EL (cell line): ENCODE measurements at regions not wholly inside any gene's neighbourhood (a gene's known extent, or its start where the extent isn't known, plus 50 kb on each side); places are given as distances from the start of the nearest gene placed in this dataset.
"Not testable (repeated sequence)": the region's sequence is repeated elsewhere in the genome, so short reads cannot be mapped to it uniquely, and the experiment has no call there.

Experiments used
- DNase-seq: peaks from one replicate; pipeline ENCODE4 v3.0.0-alpha.2; 2016

GRCh38 chr16:88148682-88149081 lies 197.4 kb downstream of the BANP start:
- not testable (repeated sequence) for DNase-seq

GRCh38 chr16:88149158-88149603 lies 197.9 kb downstream of the BANP start:
- not testable (repeated sequence) for DNase-seq

- DNase-seq: not testable (repeated sequence)
Measured at GRCh38 chr16:88149663-88150062, 198.4 kb downstream of the BANP start.

- DNase-seq: not testable (repeated sequence)
Measured at GRCh38 chr16:88150456-88151128, 199.4 kb downstream of the BANP start.

DNA sequence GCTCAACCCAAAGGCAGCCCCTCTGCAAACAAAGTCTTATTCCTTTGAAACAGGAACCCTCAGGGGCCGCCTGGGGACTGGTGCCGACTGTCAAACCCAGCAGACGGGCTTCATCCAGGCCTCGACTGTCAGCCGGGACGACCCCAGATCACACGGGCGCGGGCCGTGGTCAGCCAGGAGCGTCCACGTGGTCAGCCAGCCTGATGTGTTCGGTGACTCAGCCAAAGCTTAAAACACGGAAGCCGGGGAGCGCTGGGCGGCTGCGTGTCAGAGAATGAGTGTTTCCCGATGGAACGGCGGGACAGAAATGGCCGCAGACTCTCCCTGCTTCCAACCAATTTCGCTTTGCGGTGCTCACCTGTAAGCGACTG lies 199.9 kb downstream of the BANP start:
- not testable (repeated sequence) for DNase-seq

DNA sequence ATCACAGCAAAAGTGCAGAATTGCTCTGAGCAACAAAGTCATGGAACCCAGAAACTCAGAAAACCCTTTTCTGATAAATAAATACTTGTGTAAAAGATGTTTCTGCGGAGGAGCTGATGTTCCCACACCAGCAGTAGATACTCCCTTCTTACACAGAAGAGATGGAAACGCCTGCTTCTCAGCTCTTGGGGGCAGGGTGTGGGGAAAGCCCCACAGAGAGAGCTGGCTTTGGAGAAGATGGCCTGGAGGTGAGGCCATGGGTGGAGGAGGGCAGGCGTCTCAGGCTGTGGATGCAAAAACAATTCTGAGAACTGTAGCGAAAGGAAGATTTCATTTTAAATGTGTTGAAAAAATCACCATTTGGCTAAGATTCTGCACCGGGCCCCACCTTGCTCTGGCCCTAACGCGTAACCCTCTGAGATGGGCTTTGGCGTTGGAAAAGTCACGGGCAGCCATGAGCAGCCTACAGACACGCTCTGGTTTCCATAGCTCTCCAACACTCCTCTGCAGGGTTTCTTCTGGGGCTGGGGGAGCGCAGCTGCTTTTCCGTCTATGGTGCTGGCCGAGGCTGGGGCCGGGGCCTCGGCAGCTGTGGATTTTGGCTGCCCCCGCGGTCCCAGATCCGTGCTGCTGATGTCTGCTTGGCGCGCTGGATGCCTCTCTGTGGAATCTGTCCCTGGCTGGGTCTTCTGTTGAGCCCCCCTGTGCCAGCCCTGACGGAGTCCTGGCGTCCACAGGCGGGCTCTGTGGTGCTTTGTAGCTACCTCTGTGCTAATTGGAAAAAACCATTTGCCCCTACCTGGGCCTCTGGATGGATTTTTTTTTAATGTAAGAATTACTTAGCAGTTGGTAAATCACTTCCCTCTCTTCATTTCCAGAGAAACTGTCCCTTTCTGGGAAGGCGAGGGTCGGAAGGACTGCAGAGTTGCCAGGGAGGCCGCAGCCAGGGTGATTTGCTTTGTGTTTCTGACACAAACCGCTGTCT lies 200.9 kb downstream of the BANP start:
- not testable (repeated sequence) for DNase-seq

DNA sequence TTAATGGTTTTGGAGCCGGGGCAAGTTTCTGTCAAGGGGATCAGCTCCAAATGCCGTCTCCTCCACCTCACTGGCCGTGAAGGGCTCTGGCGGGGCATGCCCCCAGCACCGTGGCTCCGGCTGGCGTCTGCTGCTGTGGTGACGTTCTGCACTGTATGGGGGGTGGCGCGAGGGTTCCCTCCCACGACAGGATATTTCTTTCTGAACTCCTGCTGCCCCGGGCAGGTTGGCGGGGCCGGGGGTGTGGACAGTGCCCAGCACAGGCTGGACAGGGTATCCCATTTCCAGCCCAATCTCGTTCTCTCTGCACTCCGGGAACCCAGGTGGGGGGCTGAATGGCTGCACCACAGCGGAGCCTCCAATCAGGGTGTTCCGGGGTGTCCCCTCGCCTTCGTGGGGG lies 201.6 kb downstream of the BANP start:
- not testable (repeated sequence) for DNase-seq

DNA sequence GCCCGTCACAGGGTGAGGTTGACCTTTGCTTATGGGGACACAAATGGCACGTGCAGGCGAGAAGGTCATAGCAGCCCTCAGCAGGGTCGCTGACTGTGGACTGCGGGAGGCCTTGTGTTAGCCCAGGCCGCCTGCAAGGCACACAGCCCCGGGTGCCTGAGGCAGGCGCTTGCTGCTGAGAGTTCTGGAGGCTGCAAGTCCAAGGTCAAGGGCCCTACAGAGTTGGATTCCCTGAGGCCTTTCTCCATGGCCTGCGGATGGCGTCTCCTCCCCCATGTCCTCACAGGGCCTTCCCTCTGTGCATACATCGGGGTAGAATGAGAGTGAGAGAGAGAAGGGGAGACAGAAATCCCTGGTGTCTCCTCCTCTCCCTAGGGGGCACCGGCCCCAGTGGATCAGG lies 202.3 kb downstream of the BANP start:
- DNase-seq: not testable (repeated sequence)

DNA sequence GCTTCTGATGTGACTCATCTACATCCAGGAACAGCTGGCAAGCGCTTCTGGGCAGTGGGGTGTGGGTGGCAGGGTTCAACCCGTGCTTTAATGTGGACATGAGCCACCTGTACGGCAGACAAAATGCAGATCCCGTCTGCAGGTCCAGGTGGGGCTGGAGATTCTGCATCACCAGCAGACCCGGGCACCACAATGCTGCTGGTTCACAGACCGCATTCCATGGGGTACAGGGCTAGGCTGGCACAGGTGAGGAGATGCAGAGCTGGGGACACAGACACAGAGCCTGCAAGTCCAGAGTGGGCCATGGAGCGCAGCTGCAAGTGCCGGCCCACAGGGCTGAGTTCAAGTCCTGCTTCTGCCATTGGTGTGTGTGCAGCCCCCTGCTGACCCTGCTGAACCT lies 203.7 kb downstream of the BANP start:
- not testable (repeated sequence) for DNase-seq

- DNase-seq: not testable (repeated sequence)
Measured at GRCh38 chr16:88155681-88156080, 204.4 kb downstream of the BANP start.

- not testable (repeated sequence) for DNase-seq
Measured at GRCh38 chr16:88156640-88157283, 205.5 kb downstream of the BANP start.

- DNase-seq: not testable (repeated sequence)
Measured at GRCh38 chr16:88157686-88158085, 206.5 kb downstream of the BANP start.

DNA sequence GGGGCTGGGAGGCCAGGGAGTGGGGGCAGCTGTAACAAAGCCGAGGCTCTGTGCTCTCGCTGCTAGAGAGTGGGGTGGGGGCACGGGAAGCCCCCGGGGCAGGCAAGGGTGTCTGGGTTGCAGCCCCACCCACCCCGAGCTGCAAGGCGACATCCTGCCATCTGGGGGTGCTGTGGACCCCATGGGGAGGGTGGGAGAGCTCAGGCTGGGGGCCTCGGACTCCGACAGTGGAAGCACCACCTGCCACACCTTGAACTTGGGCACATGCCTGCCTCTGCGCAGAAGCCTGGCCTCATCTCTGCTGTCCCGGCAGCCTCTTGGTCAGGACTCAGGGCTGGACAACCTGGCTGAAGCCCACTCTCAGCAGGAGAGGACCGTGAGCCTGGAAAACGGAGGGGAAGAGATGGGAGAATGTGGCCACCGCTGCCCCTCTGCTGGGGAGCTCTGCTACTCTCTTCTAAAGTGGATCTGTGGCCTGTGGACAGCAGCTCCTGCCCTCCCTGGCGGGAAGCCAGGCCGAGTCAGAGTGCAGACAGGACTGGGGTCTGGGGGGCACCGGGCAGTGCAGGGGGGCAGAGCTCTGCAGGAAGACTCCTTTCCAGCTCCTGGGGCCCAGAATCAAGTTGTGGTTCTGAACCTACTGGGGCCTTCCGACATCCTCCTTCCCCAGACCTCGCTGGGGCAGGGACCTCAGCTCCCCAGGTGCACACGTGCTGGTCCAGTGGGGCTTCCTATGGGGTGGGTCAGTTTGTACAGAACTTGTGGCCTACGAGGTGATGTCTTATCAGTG lies 207.2 kb downstream of the BANP start:
- not testable (repeated sequence) for DNase-seq

GRCh38 chr16:88159046-88159896 lies 208.0 kb downstream of the BANP start:
- not testable (repeated sequence) for DNase-seq

- DNase-seq: not testable (repeated sequence)
Measured at GRCh38 chr16:88159897-88160335, 208.7 kb downstream of the BANP start.

GRCh38 chr16:88161191-88161590 lies 210.0 kb downstream of the BANP start:
- DNase-seq: not testable (repeated sequence)

DNA sequence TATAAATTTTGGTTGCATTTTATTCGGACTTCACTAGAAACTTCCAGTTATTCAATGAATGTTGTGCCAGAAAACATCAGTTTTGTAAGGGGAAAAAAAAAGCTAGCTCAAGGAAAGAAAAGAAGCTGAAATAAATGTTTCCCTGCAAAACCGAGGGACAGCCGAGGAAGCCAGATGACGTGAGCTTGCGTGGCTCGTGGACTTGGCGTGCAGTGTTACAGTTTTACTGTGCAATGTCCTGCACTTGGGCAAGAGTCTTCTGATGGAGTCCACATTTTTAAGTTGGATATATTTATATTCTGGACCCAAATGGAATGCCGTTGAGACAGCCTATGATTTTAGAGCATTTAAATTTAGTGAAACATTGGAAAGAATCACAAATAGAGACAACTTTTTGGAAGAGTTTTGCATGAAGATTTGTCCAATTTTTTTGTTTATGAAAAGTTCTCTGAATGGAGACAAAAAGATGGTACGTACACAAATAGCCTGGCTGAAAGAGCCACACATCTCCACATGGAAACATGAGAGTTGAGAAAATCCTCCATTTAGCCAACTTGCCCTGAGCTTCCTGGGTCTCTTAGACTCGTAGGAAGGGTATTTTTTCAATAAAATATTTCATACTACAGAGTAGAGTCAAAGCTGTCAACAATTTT lies 210.5 kb downstream of the BANP start:
- not testable (repeated sequence) for DNase-seq

GRCh38 chr16:88162778-88163177 lies 211.5 kb downstream of the BANP start:
- DNase-seq: not testable (repeated sequence)

DNA sequence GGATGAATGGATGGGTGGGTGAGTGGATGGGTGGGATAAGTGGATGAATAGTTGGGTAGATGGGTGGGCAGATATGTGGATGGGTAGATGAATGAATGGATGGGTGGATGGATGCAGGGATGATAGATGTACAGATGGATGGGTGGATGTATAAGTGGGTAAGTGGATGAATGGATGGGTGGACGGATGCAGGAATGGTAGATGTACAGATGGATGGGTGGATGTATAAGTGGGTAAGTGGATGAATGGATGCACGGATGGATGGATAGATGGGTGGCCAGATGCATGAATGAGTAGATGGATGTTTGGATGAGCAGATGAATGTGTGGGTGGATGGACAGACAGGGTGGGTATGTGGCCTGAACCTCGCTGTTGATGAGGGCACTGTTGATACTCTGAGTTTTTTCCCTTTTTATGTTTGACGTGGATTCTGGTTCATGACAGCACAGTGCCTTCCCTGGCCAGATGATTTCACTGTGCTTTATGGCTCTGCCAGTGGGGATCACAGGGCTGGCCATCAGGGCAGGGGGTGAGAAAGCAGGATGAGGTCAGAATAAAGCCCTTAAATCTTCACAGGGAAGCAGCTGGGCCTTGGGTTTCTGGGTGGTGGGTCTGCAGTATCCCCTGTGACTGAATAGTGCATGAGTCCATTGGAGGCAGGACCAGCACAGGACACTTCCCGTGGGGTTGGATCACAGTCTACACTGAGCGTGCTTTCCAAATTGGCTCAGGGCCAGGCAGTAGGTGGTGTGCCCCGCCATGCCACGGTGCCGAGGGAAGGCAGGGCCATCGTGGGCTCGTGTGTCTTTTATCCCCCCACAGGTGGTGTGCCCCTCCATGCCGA lies 213.2 kb downstream of the BANP start:
- DNase-seq: not testable (repeated sequence)
